Common myeloid progenitor, CD34-positive (primary cell): ENCODE measurements at regions not wholly inside any gene's neighbourhood (a gene's known extent, or its start where the extent isn't known, plus 50 kb on each side); places are given as distances from the start of the nearest gene placed in this dataset.
"Not testable (repeated sequence)": the region's sequence is repeated elsewhere in the genome, so short reads cannot be mapped to it uniquely, and the experiment has no call there.

Experiments
- CTCF ChIA-PET: fragments of 350-600 bp; sonication (Branson Sonifier 250); formaldehyde crosslinking; loops from one replicate; lab custom pipeline; 2021; ENCODE audit warnings: antibody characterized with exemption; lab: Charles Lee
- POLR2A ChIA-PET: fragments of 350-600 bp; sonication (Branson Sonifier 250); formaldehyde crosslinking; loops from one replicate; lab custom pipeline; 2021; ENCODE audit warnings: antibody characterized with exemption; lab: Charles Lee
- DNase-seq, 3 donors: peaks; one replicate each; pipeline versions ENCODE4 v3.0.0 to v3.0.0-alpha.2; 2013
- H3K27ac ChIP-seq, 2 experiments: 1 replicate in 1 of 2; 2 replicates in 1 of 2; pipeline ENCODE4 v1.7.0; 2013; ENCODE audit warnings: inconsistent platforms in 2 of 2, low read length in 2 of 2, mild to moderate bottlenecking in 2 of 2, low read depth in 1 of 2, moderate library complexity in 1 of 2; ENCODE audit not compliant: severe bottlenecking in 2 of 2, insufficient read depth in 1 of 2, poor library complexity in 1 of 2
- H3K27me3 ChIP-seq, 5 experiments: replicated peaks in 2 of 5; 1 replicate in 3 of 5; 2 replicates in 2 of 5; pipeline versions ENCODE4 v1.6.1 to v1.7.0; 2013; ENCODE audit warnings: low read length in 4 of 5, mild to moderate bottlenecking in 2 of 5, moderate library complexity in 2 of 5, inconsistent platforms in 1 of 5; ENCODE audit not compliant: insufficient read depth in 5 of 5, control insufficient read depth in 4 of 5
- H3K36me3 ChIP-seq, 4 experiments: 1 replicate in 2 of 4; 2 replicates in 2 of 4; pipeline versions ENCODE4 v1.6.1 to v1.7.0; 2013; ENCODE audit warnings: low read length in 3 of 4, control low read depth in 1 of 4, mild to moderate bottlenecking in 1 of 4; ENCODE audit not compliant: control insufficient read depth in 4 of 4, insufficient read depth in 4 of 4
- H3K4me1 ChIP-seq, 4 experiments: 1 replicate in 3 of 4; 2 replicates in 1 of 4; pipeline versions ENCODE4 v1.6.1 to v1.7.1; 2013; ENCODE audit warnings: low read length in 3 of 4, mild to moderate bottlenecking in 3 of 4, control low read depth in 1 of 4, inconsistent platforms in 1 of 4, moderate library complexity in 1 of 4; ENCODE audit not compliant: control insufficient read depth in 4 of 4, insufficient read depth in 4 of 4; ENCODE audit errors: control extremely low read depth in 1 of 4
- H3K4me3 ChIP-seq, 7 experiments: 1 replicate in 4 of 7; 2 replicates in 3 of 7; pipeline versions ENCODE4 v1.5.1 to v1.7.0; 2013; ENCODE audit warnings: mild to moderate bottlenecking in 7 of 7, low read length in 6 of 7, moderate library complexity in 6 of 7, inconsistent platforms in 2 of 7, low read depth in 2 of 7, control low read depth in 1 of 7; ENCODE audit not compliant: insufficient read depth in 4 of 7, control insufficient read depth in 1 of 7; ENCODE audit errors: extremely low read depth in 1 of 7
- H3K9me3 ChIP-seq, 5 experiments: 1 replicate in 4 of 5; 2 replicates in 1 of 5; pipeline versions ENCODE4 v1.6.1 to v1.7.1; 2013; ENCODE audit warnings: low read length in 4 of 5, mild to moderate bottlenecking in 2 of 5, inconsistent platforms in 1 of 5, low read depth in 1 of 5, moderate library complexity in 1 of 5; ENCODE audit not compliant: control insufficient read depth in 4 of 5, insufficient read depth in 2 of 5; ENCODE audit errors: control extremely low read depth in 1 of 5
- WGBS: methylation state at CpG from one replicate; pipeline ENCODE4 v1.1.5; 2013; ENCODE audit not compliant: insufficient coverage; 5-methylcytosine and 5-hydroxymethylcytosine counted together

DNA sequence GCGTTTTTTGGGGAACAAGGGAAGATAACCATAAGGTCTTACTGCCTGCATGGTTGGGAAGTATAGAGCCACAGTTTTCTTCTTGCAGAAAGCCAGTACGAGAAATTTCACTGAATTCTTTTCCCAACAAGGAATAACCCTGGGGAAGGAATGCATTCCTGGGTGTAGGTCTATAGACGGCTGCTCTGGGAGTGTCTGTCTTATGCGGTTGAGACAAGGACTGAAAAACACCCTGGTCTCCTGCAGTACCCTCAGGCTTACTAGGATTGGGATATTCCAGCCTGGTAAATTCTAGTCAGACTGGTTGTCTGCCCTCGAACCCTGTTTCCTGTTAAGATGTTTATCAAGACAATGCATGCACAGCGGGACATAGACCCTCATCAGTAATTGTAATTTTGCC lies 984.3 kb upstream of the NUDT12 start:
- H3K9me3 ChIP-seq, H3K27me3 ChIP-seq, H3K36me3 ChIP-seq, H3K4me3 ChIP-seq, CTCF ChIA-PET, H3K27ac ChIP-seq, DNase-seq, H3K4me1 ChIP-seq, POLR2A ChIA-PET: not testable (repeated sequence)
- WGBS = 97% methylated on average over 6 of the region's 6 CpGs

DNA sequence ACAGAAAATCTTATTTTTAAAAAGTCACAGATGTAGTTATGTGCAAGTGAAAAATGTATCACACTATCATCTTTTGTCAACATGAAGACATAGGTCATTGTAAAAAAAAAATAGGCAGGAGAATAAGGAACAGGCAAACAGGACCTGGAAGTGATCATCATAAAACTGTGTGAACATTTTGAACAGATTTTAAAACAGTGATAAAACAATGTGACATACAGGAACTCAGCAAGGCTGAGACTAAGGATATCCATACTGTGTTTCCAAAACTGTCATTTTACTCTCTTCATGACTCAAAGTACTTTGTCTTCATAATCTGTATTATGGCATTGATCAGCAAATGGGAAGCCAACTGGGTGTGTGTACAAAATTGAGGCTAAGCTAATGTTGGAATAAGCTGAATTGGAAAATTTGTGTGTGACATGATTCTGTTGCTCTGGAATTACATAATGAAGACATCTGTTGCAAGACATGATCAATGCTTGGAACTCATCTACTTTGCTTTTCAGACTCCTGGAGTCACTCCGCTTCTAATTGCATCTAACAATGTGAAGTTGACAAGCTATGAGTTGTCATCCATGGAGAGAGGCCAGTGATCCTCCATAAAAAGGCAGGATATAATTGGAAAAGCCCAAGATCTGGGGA lies 978.7 kb upstream of the NUDT12 start:
- CTCF ChIA-PET = interaction anchor here (0.5 kb wide), 1 partner anchor 715 kb away, joined by 4 read pairs; no protein-coding TSS in a partner anchor
- no peaks in the 10 kb centered on the region for H3K4me1 ChIP-seq
- POLR2A ChIA-PET = no interaction called here
- H3K27me3 ChIP-seq = no peaks in the 10 kb centered on the region
- no peaks in the 10 kb centered on the region for H3K9me3 ChIP-seq
- DNase-seq = no peak
- 87% methylated on average over 1 of the region's 1 CpG for WGBS
- no peak overlapping the region for H3K27ac ChIP-seq
- H3K36me3 ChIP-seq = no peaks in the 10 kb centered on the region
- no peak overlapping the region for H3K4me3 ChIP-seq

DNA sequence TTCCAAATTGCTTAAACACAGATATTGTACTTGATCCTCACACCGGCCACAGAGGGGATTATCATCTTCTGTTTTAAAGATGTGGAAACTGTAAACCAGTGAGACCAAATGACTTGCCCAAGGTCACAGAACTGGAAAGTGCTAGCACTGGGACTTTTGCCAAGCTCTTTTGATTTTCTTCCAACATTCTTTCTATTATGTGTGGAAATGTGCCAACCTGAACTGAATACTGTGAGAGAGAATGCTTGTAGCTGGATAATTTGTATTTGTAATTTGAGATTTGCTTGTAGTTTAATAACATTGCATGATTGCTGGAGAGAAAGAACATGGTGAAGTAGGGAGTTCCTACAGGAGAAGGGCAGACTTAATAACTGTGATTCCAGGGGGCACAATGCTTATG lies 977.9 kb upstream of the NUDT12 start:
- no peak overlapping the region for H3K27ac ChIP-seq
- H3K4me3 ChIP-seq = no peak overlapping the region
- H3K9me3 ChIP-seq = no peaks in the 10 kb centered on the region
- WGBS = no CpG with 5 or more reads among the region's 1 CpG
- no peak for DNase-seq
- CTCF ChIA-PET = no interaction called here
- no peaks in the 10 kb centered on the region for H3K4me1 ChIP-seq
- no peaks in the 10 kb centered on the region for H3K27me3 ChIP-seq
- POLR2A ChIA-PET = no interaction called here
- no peaks in the 10 kb centered on the region for H3K36me3 ChIP-seq

DNA sequence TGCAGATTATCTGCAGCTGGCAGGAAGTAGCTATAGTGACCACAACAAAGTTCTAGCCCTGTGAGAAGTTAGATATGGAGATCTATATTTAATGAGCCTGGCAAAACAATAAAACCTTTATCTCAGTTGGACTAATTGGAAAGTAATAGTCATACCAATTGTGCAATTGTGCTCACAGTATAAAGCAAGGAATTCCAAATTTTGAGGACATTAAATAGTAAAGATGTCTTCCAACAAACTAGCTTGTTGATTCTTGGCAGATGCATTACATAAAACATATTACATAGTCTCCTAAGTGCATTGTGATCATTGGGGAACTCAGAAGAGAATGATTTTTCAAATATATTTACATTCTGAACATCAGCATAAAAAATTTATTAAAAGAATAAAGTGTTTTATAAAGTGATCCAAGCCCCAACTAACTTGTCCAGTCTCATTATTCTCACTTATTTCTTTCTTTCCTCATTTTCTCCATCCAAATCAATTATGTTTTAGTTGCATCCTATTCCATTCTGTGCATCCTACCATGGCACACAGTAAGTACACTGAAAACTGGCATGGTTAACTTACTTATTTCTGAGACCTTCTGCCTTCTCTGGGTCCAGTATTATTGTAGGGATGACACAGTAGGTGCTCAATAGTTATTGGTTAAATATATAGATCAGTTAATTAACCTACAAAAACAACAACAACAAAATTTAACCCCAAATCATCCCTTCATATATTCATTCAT lies 977.2 kb upstream of the NUDT12 start:
- no peaks in the 10 kb centered on the region for H3K27me3 ChIP-seq
- POLR2A ChIA-PET = no interaction called here
- CTCF ChIA-PET = no interaction called here
- no peaks in the 10 kb centered on the region for H3K9me3 ChIP-seq
- no peak overlapping the region for H3K4me3 ChIP-seq
- H3K36me3 ChIP-seq = no peaks in the 10 kb centered on the region
- H3K4me1 ChIP-seq = no peaks in the 10 kb centered on the region
- no peak for DNase-seq
- no peak overlapping the region for H3K27ac ChIP-seq

DNA sequence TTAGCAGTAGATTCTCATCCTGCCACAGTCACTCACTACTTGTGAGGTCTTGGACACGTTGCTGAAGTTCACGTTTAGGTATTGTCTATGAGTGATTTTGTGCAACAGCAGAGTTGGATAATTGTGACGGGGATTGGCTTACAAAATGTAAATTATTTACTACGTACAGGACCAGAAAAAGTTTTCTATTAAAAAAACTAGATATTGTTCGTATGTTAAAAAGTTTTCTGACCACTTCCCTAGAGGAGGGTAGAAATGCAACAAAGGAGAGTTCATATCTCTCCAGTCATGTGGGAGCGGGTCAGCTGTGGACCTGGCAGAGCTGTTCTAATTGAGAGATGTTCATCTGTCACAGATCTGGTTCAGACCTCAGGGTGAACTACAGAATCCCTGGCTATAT lies 976.1 kb upstream of the NUDT12 start:
- no peak for DNase-seq
- Histone ChIP-seq H3K27me3 (no peaks in the 10 kb centered on the region), H3K27ac (no peak overlapping the region), H3K36me3 (no peaks in the 10 kb centered on the region), H3K9me3 (no peaks in the 10 kb centered on the region), H3K4me3 (no peak overlapping the region), H3K4me1 (no peaks in the 10 kb centered on the region)
- ChIA-PET CTCF (no interaction called here), POLR2A (no interaction called here)
- WGBS = 73% methylated on average over 3 of the region's 6 CpGs

DNA sequence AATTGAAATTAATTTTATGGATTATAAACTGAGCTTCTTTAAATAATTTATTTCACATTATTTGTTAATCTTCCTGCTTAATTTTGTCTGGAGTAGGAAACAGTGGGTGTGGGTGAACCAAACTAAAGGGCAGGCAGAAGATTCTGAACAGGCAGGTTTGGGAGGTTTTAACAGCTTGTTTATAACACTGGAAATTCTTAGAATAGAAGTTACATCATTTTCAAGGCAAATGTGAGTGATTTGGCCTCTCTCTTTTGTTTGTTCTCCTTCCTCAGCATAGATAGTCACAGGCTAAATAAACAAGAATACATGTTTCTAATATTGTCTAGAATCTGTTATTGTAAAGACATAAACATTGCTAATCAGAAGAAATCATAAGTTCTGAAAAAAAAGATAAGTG lies 970.9 kb upstream of the NUDT12 start:
- DNase-seq = no peak
- H3K36me3 ChIP-seq = no peaks in the 10 kb centered on the region
- no peaks in the 10 kb centered on the region for H3K27me3 ChIP-seq
- ChIA-PET CTCF (no interaction called here), POLR2A (no interaction called here)
- peaks cover 0 to 1% (median 0%) of the 10 kb centered on the region in 5 experiments for H3K9me3 ChIP-seq
- H3K27ac ChIP-seq = no peak overlapping the region
- H3K4me1 ChIP-seq = no peaks in the 10 kb centered on the region
- no peak overlapping the region for H3K4me3 ChIP-seq

DNA sequence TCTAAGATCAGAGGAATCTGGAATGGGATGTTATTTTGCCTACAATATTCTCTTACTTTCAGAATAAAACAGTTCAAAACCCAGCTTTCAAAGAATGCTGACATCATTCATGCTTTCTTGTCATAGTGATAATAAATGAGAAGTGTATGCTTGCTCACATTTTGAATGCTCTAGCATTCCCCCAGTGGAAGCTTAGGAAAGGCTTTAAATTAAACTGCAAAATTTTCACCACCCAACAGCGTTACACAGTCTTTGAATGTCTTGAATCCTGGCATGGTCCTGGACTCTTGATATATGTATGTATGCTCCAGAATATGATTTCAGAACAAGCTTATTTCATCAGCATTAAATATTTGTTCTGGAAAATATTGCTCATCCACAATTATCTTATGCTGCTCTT lies 964.3 kb upstream of the NUDT12 start:
- no peak overlapping the region for H3K27ac ChIP-seq
- WGBS = no CpG with 5 or more reads among the region's 1 CpG
- DNase-seq = no peak
- peaks cover 0 to 1% (median 0%) of the 10 kb centered on the region in 5 experiments for H3K9me3 ChIP-seq
- no peak overlapping the region for H3K4me3 ChIP-seq
- H3K27me3 ChIP-seq = no peaks in the 10 kb centered on the region
- no peaks in the 10 kb centered on the region for H3K4me1 ChIP-seq
- POLR2A ChIA-PET = no interaction called here
- CTCF ChIA-PET = no interaction called here
- no peaks in the 10 kb centered on the region for H3K36me3 ChIP-seq
